Fibroblast of villous mesenchyme (primary cell): ENCODE measurements at regions not wholly inside any gene's neighbourhood (a gene's known extent, or its start where the extent isn't known, plus 50 kb on each side); places are given as distances from the start of the nearest gene placed in this dataset.
"Not testable (repeated sequence)": the region's sequence is repeated elsewhere in the genome, so short reads cannot be mapped to it uniquely, and the experiment has no call there.

Experiments used
- DNase-seq: peaks from one replicate; pipeline ENCODE4 v3.0.0-alpha.2; 2010; ENCODE audit warnings: low read depth
- H3K4me3 ChIP-seq: 2 replicates; pipeline ENCODE4 v1.5.1; 2011; ENCODE audit warnings: low read depth, mild to moderate bottlenecking, low read length
- TF ChIP-seq, protein P1 (sequence below): IDR thresholded peaks from 2 replicates; pipeline ENCODE4 v1.5.1; 2012; ENCODE audit warnings: low read depth, mild to moderate bottlenecking, low read length; ENCODE audit not compliant: insufficient read depth

- no peak overlapping the region for H3K4me3 ChIP-seq
Measured at GRCh38 chr16:8426569-8426968, 163.7 kb downstream of the TMEM114 start.

DNA sequence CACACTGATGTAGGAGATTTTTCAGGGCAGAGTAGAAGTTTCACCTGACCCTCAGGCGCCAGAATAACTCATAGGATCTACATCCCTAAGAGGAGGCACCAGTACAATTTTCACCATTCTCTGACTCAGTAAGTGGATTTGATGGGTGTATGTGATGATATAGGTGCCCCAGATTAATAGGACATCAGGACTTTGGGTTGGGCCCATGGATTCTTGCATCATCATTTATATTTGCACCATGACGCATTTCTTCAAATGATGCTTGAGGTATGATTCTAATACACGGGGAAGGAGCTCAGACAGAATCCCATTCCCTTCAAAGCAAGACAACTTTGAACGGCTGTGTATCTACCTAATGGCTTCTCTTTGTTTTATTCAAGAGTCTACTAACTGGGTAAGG is 173.2 kb downstream of the TMEM114 start:
- no peak for DNase-seq
- TF ChIP-seq, protein P1, sequence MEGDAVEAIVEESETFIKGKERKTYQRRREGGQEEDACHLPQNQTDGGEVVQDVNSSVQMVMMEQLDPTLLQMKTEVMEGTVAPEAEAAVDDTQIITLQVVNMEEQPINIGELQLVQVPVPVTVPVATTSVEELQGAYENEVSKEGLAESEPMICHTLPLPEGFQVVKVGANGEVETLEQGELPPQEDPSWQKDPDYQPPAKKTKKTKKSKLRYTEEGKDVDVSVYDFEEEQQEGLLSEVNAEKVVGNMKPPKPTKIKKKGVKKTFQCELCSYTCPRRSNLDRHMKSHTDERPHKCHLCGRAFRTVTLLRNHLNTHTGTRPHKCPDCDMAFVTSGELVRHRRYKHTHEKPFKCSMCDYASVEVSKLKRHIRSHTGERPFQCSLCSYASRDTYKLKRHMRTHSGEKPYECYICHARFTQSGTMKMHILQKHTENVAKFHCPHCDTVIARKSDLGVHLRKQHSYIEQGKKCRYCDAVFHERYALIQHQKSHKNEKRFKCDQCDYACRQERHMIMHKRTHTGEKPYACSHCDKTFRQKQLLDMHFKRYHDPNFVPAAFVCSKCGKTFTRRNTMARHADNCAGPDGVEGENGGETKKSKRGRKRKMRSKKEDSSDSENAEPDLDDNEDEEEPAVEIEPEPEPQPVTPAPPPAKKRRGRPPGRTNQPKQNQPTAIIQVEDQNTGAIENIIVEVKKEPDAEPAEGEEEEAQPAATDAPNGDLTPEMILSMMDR, result no peak
- H3K4me3 ChIP-seq, result no peak overlapping the region

More at GRCh38 chr16:8426569-8426968, 163.7 kb downstream of the TMEM114 start:
- TF ChIP-seq, protein P1, result no peak
- DNase-seq, result no peak

GRCh38 chr16:8408855-8409567 is 181.3 kb downstream of the TMEM114 start:
- TF ChIP-seq, protein P1, result no peak
- DNase-seq, result no peak
- H3K4me3 ChIP-seq, result no peak overlapping the region

DNA sequence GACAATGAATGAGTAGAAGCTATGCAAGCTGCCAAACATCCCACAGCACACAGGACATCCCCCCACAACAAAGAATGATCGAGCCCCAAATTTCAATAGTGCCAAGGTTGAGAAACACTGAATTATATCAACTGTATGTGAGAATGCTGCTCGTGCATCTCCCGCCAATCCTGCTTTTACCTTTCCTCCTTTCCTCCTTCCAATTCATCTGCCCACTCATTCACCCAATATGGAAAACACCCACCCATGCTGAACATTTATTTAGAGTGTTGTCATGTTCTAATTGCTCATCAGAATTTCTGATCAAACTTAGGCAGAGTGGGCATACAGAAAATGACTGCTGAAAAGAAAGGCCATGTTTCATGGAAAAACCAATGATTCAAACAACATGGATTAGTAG is 183.0 kb downstream of the TMEM114 start:
- TF ChIP-seq, protein P1, result no peak
- H3K4me3 ChIP-seq, result no peak overlapping the region
- no peak for DNase-seq

DNA sequence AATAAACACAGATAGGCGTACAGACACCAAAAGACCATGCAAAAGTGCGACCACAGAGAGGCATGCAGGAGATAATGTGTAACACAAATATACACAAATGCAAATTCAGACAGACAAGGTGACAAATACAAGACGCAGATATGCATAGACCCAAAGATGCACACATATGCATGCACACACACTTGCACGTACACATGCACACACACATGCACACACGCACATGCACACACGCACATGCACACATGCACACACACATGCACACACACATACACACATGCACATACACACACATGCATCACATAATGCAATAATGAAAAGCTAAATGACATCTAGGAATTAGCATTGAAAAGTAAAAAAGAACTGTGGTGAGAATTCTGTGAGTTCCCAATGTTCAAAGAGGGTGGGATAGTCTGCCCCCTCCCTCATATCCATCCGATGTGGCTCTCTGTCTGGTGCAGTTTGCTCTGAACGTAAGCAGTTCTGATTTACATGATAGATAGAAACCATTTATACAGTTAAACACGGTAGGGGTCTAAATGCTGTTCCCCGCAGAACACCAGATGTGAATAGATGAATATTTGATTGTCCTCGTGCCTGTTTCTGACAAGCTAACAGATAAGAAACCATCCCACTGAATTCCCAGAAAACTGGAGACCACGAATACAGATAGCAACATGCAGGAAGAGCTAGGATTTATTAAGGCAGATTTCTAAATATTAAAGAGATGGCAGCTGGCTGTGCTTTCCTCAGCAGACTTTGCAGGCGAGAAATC is 186.1 kb downstream of the TMEM114 start:
- TF ChIP-seq, protein P1, result no peak
- no peak for DNase-seq
- H3K4me3 ChIP-seq, result no peak overlapping the region

DNA sequence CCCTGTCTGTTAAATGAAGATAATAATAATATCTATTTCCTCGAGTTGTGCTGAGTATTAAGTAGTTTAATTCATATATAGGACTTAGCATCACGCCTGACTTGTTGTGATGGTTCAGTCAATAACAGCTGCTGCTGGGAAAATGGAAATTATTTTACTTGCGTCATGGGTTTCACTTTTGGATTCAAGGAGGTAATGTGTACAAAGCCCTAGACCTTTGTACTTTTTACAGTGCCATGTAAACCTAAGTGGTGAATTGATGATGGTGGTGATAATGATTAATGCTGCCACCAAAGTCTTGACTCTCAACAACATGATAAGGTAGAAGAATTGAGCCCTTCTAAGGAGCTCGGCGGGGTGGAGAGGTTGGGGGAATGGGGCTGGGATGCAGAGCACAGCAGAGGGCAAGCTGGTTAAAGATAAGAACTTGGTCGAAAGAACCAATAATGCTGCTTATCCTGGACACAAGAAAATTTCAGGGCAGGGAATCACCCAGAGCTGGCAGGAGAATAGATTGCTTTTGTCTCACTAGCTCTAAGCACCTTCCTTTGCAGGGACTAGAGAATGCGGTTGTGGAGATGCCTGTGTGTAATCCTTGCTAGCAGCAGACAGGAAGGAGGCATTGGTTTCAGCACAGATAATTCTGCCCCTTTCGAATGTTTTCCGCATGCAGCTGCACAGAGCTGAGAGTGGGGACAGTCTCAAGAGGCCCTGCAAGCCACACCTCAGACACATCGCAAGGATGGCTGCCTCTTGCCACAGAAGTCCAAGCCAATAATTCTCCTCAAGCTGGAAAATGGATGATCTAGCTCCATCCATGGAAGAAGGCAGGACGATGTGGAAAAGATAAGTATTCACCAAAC is 187.1 kb downstream of the TMEM114 start:
- no peak overlapping the region for H3K4me3 ChIP-seq
- DNase-seq, result no peak
- TF ChIP-seq, protein P1, result no peak

DNA sequence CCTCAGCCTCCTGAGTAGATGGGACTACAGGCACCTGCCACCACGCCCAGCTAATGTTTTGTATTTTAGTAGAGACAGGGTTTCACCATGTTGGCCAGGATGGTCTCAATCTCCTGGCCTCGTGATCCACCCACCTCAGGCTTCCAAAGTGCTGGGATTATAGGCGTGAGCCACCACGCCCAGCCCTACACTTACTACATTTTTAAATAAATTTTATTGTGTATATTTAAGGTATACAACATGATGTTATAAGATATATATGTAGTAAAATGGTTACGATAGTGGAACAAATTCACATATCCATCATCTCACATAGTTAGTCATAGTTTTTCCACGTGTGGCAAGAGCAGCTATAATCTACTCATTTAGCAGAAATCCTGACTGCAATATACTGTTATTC is 189.6 kb downstream of the TMEM114 start:
- not testable (repeated sequence) for DNase-seq, H3K4me3 ChIP-seq
